Activated naive CD4-positive, alpha-beta T cell treated with anti-CD3 and anti-CD28 coated beads, Interleukin-2, amount 50 U/mL, for 72 hours (primary cell): ENCODE measurements at regions not wholly inside any gene's neighbourhood (a gene's known extent, or its start where the extent isn't known, plus 50 kb on each side); places are given as distances from the start of the nearest gene placed in this dataset.
"Not testable (repeated sequence)": the region's sequence is repeated elsewhere in the genome, so short reads cannot be mapped to it uniquely, and the experiment has no call there.

Source experiments
- ATAC-seq, 2 donors: fragments of 150-1000 bp; cut with Tn5 transposase; 2 replicates each; pipeline ENCODE4 v1.10.0; 2021; ENCODE audit warnings: mild to moderate bottlenecking in 2 of 2, moderate library complexity in 2 of 2
- DNase-seq, 2 donors: peaks; one replicate each; pipeline ENCODE4 v3.0.0; 2021 to 2022; ENCODE audit warnings: low spot score in 2 of 2
- H3K27ac Mint-ChIP-seq, 2 donors: one replicate each; pipeline ENCODE4 v1.8.0; 2022; ENCODE audit warnings: mild to moderate bottlenecking in 2 of 2, mixed read lengths in 2 of 2
- H3K36me3 Mint-ChIP-seq, 2 donors: one replicate each; pipeline ENCODE4 v1.8.0; 2022; ENCODE audit warnings: mixed read lengths in 2 of 2
- H3K9me3 Mint-ChIP-seq, 2 donors: one replicate each; pipeline ENCODE4 v1.8.0; 2022; ENCODE audit warnings: mixed read lengths in 2 of 2

DNA sequence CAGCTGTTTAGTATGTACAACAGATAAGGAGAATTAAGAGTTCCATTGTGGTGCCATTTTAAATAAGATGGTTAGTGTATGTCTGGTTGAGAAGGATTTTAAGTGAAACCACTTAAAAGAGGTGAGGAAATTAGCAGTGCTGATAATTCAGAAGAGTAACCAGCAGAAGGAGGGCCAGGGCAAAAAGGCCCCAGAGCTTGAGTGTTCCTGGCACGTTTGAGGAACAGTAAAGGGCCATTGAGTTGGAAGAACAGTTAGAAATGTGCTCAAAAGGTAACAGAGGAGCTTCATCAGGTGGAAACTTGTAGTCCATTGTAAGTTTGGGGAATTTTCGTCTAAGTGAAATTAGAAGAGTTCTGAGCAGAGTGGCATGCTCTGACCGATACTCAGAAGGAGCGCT, 606.2 kb upstream of the ZFP42 start:
- Mint-ChIP-seq H3K27ac (no peak overlapping the region), H3K9me3 (peaks cover 10 to 14% of the 10 kb centered on the region in 2 donors), H3K36me3 (peaks cover 0 to 5% of the 10 kb centered on the region in 2 donors)
- ATAC-seq (no peak), DNase-seq (no peak)

DNA sequence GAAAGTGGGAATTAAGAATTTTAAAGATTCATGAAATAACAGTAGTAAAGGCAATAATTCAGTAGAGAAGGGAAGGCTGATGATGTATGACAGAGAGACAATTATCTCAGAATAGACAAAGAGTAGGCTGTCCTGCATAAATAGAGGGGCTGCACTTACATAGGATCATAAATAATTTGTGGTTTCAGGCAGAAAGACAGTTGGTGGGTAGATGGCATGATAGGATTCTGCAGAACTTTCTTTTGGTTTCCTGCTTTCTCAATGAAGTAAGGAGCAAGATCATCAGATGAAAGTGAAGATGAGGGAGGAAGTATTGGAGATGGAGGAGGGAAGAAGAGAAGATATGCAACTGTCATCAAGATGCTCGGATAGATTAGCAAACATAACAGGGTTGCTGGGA, 604.9 kb upstream of the ZFP42 start:
- Mint-ChIP-seq H3K36me3 (peaks cover 0 to 5% of the 10 kb centered on the region in 2 donors), H3K27ac (no peak overlapping the region), H3K9me3 (peaks cover 11 to 15% of the 10 kb centered on the region in 2 donors)
- DNase-seq (no peak), ATAC-seq (no peak)

DNA sequence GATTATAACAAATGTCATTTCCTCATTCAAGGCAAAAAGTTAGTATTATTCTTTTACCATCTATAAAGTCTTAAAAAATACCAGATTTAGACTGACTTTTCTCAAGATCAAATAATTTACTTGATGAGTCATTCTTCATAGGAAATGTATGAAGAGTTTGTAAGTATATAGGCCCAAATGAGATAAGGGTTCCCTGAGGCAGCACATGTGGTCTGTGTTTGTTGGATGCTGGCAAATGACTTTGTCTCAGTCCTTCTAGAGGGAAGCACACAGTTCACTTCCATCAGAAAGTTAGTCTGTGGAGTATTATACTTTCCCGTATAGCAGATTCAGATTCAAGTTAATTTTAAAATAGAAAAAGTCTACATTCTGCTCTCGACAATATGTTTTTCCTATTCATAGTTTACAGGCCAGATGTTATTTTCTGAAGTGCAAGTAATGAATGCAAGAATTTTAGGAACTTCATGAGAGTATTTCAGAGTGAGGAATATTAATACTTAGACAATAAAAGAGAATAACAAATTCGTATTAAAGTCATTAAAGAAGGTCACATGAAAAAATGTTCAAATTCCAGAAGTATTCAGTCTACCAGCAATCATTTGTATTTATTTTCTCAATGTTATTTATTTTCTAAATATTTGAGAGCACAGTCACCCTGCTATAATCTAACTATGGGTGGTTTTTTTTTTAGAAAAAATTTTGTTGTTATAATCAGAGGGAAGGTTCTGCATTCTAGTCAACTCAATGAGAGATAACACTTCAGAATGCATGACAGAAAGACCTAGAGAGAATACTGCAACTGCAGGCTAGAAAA, 601.8 kb upstream of the ZFP42 start:
- Mint-ChIP-seq H3K36me3 (no peaks in the 10 kb centered on the region), H3K27ac (no peak overlapping the region), H3K9me3 (peaks cover 6 to 7% of the 10 kb centered on the region in 2 donors)
- ATAC-seq (no peak), DNase-seq (no peak)

DNA sequence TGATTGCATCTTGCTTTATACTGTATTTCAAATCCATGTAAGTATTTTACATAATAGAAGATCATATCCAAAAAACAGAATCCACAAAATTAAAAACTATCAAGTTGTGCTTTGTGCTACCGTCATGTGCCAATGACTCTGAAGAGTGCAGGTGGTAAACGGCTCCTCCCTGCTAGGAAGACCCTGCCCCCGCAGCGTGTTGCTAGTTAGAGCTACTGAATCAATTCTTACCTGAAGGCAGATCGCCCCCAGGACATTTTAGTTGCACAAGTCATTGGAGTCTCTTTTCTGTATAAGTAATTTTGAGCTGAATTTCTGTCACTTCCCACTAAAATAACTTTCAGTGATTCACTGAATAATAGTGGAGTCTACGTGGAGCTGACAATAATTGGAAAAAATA, 599.5 kb upstream of the ZFP42 start:
- no peak for DNase-seq
- Mint-ChIP-seq H3K36me3 (peaks cover 0 to 6% of the 10 kb centered on the region in 2 donors), H3K9me3 (peaks cover 21 to 25% of the 10 kb centered on the region in 2 donors), H3K27ac (no peak overlapping the region)
- no peak for ATAC-seq

DNA sequence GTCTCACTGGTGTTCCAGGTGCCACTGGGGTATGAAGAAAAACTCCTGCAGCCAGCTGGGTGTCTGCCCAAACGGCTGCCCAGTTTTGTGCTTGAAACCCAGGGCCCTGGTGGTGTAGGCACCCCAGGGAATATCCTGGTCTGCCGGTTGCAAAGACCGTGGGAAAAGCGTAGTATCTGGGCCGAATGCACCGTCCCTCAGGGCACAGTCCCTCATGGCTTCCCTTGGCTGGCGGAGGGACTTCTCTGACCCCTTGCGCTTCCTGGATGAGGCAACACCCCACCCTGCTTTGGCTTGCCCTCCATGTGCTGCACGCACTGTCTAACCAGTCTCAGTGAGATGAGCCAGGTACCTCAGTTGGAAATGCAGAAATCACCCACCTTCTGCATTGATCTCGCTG, 587.1 kb upstream of the ZFP42 start:
- H3K27ac Mint-ChIP-seq, ATAC-seq, DNase-seq: not testable (repeated sequence)
- peaks cover 9 to 16% of the 10 kb centered on the region in 2 donors for H3K36me3 Mint-ChIP-seq
- H3K9me3 Mint-ChIP-seq, result peaks cover 25 to 26% of the 10 kb centered on the region in 2 donors

DNA sequence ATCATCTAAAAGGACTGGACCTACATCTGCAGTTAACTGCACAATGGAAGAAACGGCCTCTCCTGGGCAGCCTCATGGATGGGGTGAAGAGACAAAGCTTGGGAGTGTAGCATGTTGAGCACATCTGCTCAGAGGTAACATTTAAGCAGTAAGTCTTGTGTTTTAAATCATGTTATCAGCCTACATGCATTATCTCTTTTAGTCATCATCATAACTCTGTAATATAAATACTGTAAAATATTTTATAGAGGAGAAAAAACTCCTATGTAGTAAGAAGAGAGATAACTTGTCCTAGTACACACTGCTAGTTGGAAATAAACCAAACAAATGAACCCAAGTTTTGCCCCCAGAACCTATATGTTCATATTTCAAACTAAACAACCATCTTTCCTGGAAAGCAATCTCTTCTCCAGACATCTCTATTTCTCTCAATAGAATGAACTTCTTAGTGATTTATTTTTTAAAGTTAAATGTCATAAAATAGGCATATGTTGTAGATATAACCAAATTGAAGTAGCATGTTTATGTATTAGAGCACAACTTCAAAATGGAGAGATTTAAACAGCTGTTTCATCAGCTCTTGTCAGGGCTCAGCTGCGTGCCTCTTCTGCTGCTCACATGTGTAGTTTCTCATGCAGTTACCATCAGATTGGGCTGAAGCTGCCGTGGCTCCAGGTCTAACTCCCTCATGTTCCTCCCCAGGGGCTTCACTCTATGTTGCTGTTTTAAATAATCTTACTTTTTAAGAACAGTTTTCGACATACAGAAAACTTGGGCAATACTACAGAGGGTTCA, 581.8 kb upstream of the ZFP42 start:
- H3K36me3 Mint-ChIP-seq, result no peaks in the 10 kb centered on the region
- no peak for ATAC-seq
- no peak overlapping the region for H3K27ac Mint-ChIP-seq
- no peak for DNase-seq
- peaks cover 0 to 6% of the 10 kb centered on the region in 2 donors for H3K9me3 Mint-ChIP-seq

DNA sequence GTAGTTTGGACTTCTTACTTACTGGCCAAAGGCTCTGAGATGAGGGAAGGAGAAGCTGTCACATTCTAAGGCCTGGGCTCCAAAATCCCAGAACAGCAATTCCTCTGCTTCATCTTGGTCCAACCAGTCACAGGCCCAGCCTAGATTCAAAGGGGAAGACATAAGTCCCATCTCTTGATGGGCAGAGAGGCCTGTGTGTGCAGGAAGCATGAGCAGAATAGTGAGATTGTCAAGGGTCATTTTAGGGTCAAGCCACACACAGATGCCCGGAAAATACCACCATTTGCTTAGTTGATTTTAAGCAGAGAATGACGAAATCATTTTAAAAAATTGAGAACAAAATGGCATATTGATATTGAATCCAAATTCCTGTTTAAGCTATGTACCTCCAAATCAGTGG, 580.9 kb upstream of the ZFP42 start:
- H3K9me3 Mint-ChIP-seq, result peaks cover 5 to 15% of the 10 kb centered on the region in 2 donors
- ATAC-seq (no peak), DNase-seq (no peak)
- H3K36me3 Mint-ChIP-seq, result no peaks in the 10 kb centered on the region
- no peak overlapping the region for H3K27ac Mint-ChIP-seq

DNA sequence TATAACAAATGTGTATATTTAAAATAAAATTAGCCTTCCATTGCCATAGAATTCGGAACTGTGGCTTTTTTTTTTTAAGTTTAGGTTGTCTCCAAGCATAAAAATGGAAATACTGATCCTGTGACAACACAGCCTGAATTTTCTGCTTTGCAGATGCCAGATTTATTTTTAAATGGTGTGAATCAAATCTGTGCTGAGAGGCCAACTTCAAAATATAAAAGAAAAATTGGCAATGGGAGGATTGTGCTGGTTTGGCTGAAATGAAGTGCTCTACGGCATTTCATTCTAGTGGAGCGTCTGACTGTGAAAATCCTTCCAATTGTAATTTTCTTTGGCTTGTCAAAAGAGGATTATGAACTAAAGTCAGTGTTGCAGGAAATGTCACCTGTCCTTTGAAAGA, 580.3 kb upstream of the ZFP42 start:
- Mint-ChIP-seq H3K27ac (no peak overlapping the region), H3K36me3 (no peaks in the 10 kb centered on the region), H3K9me3 (peaks cover 5 to 15% of the 10 kb centered on the region in 2 donors)
- DNase-seq (no peak), ATAC-seq (no peak)

DNA sequence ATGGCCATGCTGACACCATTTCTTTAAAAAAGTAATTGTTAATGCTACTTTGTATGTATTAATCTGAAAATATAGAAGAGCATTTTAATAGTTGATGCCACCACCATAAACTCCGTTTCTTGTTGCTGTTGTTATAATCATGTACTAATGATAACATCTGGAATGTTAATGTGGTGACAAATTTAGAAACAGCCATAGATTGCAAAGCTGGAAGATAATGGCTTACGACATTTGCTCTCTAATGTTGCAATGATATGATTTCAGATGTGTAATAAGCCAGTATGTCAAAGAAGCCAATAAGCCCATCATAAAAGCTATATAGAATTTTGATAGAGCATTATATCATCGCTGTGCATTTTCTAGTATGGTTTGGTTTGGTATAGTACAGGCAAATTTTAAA, 579.4 kb upstream of the ZFP42 start:
- Mint-ChIP-seq H3K9me3 (peaks cover 5 to 15% of the 10 kb centered on the region in 2 donors), H3K36me3 (no peaks in the 10 kb centered on the region), H3K27ac (no peak overlapping the region)
- DNase-seq, result no peak
- no peak for ATAC-seq

DNA sequence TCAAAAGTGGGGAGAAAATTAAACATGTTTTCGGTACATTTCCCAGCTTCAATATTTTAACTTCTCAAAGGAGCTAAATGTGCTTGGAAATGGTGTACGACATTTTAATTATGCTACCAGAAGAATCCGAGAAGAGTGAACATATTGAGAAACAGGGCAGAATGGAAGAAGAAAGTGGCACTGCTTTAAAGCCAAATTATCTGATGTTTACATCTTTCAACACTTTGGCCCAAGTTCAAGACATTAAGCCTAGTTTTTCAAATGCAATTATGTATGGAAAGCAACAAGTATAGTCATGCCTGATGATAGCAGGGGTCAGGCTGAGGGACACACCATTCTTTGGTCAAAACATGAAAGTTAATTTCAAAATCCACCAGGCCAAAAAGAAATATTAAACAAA, 577.9 kb upstream of the ZFP42 start:
- DNase-seq, result no peak
- H3K36me3 Mint-ChIP-seq, result no peaks in the 10 kb centered on the region
- ATAC-seq, result no peak
- H3K9me3 Mint-ChIP-seq, result peaks cover 5 to 15% of the 10 kb centered on the region in 2 donors
- H3K27ac Mint-ChIP-seq, result no peak overlapping the region

DNA sequence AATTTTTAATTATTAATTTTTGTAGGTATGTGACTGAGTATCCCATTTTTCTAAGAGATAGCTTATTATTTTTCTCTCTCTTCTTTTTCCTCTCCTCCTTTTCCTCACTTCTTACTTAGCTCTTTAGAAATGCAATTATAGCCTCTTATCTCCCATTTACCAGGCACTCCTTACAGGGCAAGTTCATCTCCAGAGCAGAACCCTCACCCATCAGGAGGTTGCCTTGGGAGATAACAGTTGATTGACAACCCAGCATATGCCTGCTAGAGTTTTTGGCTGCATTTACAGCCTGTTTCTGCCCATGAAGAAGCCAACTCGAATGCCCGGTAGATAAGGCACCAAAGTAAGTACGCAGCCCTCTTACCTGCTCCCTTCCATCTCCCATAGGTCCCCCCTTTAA, 572.9 kb upstream of the ZFP42 start:
- Mint-ChIP-seq H3K27ac (no peak overlapping the region), H3K9me3 (peaks cover 5 to 12% of the 10 kb centered on the region in 2 donors), H3K36me3 (no peaks in the 10 kb centered on the region)
- DNase-seq (no peak), ATAC-seq (no peak)

DNA sequence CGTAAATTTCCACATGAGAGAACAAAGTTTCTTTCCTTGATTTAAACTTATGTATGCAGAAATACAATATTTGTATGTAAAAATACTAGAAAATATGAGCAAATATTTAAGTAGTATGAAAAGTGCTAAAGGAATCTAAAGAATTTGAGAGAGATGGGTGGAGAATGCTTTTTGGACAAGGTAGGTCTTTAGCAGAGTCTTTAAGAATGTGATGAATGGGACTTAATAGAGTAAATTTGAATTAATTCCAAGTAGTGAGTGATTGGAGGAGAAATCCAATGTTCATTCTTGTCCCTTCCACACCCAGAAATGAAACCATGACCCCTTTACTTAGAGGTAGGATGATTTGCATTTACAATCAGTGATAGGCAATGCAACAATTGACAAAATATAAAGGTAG, 570.9 kb upstream of the ZFP42 start:
- no peak for ATAC-seq
- DNase-seq, result no peak
- Mint-ChIP-seq H3K27ac (no peak overlapping the region), H3K9me3 (peaks cover 0 to 6% of the 10 kb centered on the region in 2 donors), H3K36me3 (no peaks in the 10 kb centered on the region)

DNA sequence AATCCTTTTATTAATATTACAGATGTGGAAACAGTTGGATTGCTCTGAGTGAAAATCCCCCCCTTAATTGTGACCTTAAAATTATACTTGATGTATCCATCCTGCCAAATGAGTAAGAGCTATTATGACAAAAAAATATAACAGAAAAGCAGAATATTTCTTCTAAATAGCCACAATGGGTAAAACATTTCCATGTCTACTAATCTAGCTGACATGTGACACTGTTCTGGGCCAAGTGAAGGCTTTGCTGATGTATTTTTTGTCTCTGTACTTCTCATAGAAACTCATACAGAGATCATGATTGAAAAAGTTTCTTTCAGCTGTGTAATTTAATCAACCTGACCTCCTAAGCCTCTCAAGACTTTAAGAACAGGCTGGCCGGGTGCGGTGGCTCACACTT, 569.1 kb upstream of the ZFP42 start:
- H3K9me3 Mint-ChIP-seq, result peaks cover 4 to 14% of the 10 kb centered on the region in 2 donors
- ATAC-seq (no peak), DNase-seq (no peak)
- no peaks in the 10 kb centered on the region for H3K36me3 Mint-ChIP-seq
- H3K27ac Mint-ChIP-seq, result no peak overlapping the region

DNA sequence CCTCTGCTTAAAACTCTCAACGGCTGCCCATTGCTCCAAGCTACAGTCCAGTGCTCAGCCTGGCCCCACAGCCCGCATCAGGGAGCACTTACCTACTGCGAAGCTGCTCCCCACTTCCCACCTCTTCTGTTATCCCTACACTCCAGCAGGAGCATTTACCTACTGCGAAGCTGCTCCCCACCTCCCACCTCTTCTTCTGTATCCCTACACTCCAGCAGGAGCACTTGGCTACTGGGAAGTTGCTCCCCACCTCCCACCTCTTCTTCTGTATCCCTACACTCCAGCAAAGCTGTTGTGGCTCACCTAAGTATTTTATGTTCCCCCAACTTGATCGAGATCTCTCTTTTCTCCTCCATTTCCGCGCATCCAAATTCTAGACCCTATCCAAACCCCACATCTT, 563.3 kb upstream of the ZFP42 start:
- H3K27ac Mint-ChIP-seq, result no peak overlapping the region
- H3K36me3 Mint-ChIP-seq, result no peaks in the 10 kb centered on the region
- ATAC-seq (no peak), DNase-seq (no peak)
- H3K9me3 Mint-ChIP-seq, result peaks cover 9 to 19% of the 10 kb centered on the region in 2 donors

DNA sequence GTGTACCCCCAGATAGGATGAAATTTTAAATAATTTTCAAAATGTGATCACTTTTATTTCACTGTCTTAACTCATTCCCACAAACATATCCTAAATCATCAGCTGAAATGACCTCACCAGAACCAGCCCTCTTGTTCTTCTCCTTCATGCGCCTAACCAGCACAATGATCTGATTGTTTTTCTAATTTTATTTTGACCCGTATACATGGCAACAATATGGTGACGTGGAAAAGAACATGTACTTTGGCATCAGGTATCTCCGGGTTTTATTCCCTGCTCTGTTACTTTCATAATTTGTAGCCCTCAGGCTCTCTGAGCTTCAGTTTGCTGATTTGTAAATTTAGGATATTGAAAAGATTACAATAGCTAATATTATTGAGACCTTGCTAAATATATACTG, 562.4 kb upstream of the ZFP42 start:
- H3K27ac Mint-ChIP-seq, result no peak overlapping the region

DNA sequence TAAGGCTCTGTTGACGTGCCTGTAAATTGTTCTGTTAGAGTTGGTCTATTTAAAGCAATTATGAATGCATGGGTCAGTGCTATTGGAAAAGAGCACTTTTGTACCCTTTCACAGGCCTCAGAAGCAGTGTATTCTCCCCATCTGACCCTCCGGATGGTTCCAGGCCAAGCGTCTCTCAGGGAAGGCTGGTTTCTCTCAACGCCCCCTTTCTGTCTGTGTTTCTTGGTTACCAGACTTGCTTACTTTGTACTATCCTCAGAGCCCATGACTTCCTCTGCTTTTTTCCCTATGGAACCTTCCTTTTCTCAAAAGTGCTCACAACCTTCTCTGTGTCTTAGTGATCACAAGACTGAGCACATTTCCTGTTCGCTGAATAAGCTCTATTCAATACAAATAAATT, 559.3 kb upstream of the ZFP42 start:
- H3K36me3 Mint-ChIP-seq, result no peaks in the 10 kb centered on the region
- peaks cover 6 to 16% of the 10 kb centered on the region in 2 donors for H3K9me3 Mint-ChIP-seq
- no peak overlapping the region for H3K27ac Mint-ChIP-seq
- DNase-seq, result no peak
- no peak for ATAC-seq

More for the DNA sequence above, 562.4 kb upstream of the ZFP42 start:
- ATAC-seq, result no peak
- Mint-ChIP-seq H3K9me3 (peaks cover 9 to 23% of the 10 kb centered on the region in 2 donors), H3K36me3 (no peaks in the 10 kb centered on the region)
- no peak for DNase-seq

DNA sequence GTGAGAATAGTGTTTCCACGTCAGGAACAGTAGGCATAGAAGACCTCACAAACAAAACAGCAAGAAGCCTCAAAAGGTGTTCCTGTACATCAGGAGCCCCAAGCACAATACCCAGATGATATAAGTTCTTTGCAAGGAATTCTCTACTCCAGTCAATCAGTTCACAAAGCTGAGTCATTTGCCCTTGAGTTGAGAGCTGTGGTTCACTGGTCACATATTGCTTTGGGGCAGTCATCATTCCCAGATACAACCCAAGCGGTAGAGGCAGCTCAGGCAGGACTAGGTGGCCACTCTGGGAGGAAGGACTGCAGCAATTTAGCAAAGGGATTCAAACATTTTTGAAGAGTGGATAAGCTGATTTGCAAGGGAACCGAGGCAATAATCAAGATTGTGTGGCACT, 551.5 kb upstream of the ZFP42 start:
- Mint-ChIP-seq H3K36me3 (peaks cover 0 to 15% of the 10 kb centered on the region in 2 donors), H3K9me3 (peaks cover 17 to 23% of the 10 kb centered on the region in 2 donors), H3K27ac (no peak overlapping the region)
- DNase-seq, result no peak
- ATAC-seq, result no peak
